DOHH2 (cell line): ENCODE measurements at regions not wholly inside any gene's neighbourhood (a gene's known extent, or its start where the extent isn't known, plus 50 kb on each side); places are given as distances from the start of the nearest gene placed in this dataset.

ENCODE experiments used
- EZH2phosphoT487 ChIP-seq: fragments of 200-600 bp; sonication (generic); IDR thresholded peaks from 2 replicates; pipeline ENCODE4 v1.6.1; 2017; ENCODE audit warnings: borderline replicate concordance, mild to moderate bottlenecking, antibody characterized with exemption, low read length, moderate library complexity, mixed read lengths
- TF ChIP-seq, protein P1 (sequence below): fragments of 200-600 bp; sonication (generic); IDR thresholded peaks from one replicate; pipeline ENCODE4 v1.5.1; 2014; ENCODE audit warnings: antibody characterized with exemption, mild to moderate bottlenecking, low read depth, low read length; ENCODE audit not compliant: poor library complexity, severe bottlenecking

DNA sequence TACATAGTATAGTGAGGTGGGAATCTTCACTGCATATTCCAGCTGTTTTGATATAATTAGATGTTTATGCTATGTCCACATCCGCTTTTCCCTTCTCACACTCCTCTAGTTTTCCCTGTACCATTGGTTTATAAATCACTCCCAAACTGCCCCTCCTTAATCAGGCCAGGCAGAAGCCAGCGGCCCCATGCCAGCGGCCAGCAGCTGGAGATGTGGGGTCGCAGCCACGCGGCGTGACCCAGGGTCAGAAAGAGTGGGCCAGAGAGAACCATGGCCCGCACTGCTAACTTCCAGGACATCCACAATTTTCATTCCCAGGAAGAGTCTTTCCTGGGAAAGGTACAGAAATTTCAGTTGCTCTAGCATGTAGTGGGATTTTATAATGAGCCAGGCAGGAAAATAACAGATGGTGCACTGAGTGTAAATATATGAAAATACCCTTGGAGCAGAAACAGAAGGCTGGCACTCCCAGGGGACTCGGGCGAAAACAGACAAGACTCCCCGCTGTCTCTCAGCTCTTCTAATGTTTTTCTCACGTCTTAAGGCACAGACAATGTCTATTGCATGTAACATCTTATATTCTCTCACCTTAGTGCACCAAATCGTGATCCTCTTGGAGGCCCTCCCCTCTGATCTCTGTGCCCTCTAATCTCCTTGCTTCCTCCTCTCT, 145.9 kb upstream of the ZFP42 start:
- TF ChIP-seq, protein P1, sequence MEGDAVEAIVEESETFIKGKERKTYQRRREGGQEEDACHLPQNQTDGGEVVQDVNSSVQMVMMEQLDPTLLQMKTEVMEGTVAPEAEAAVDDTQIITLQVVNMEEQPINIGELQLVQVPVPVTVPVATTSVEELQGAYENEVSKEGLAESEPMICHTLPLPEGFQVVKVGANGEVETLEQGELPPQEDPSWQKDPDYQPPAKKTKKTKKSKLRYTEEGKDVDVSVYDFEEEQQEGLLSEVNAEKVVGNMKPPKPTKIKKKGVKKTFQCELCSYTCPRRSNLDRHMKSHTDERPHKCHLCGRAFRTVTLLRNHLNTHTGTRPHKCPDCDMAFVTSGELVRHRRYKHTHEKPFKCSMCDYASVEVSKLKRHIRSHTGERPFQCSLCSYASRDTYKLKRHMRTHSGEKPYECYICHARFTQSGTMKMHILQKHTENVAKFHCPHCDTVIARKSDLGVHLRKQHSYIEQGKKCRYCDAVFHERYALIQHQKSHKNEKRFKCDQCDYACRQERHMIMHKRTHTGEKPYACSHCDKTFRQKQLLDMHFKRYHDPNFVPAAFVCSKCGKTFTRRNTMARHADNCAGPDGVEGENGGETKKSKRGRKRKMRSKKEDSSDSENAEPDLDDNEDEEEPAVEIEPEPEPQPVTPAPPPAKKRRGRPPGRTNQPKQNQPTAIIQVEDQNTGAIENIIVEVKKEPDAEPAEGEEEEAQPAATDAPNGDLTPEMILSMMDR, result no peak
- TF ChIP-seq EZH2phosphoT487, result no peak
